ENCODE measurements at regions not wholly inside any gene's neighbourhood (a gene's known extent, or its start where the extent isn't known, plus 50 kb on each side); places are given as distances from the start of the nearest gene placed in this dataset.

- DNase-seq (no peak), ATAC-seq (no peak)
- no peaks in the 10 kb centered on the region for H3K4me1 ChIP-seq (ENCODE audit: insufficient read depth, low read length)
- POLR2A ChIA-PET (ENCODE audit: unreplicated experiment), result no interaction called here
- no peaks in the 10 kb centered on the region for H3F3A ChIP-seq (ENCODE audit: low read length, unreplicated experiment)
- no peaks in the 10 kb centered on the region for H3K79me2 ChIP-seq (ENCODE audit: low read length)
- peaks cover 56% of the 10 kb centered on the region for H3K27me3 ChIP-seq (ENCODE audit: low read length)
- no peak overlapping the region for H3K4me3 ChIP-seq (ENCODE audit: low read length)
- no peak overlapping the region for H3K27ac ChIP-seq (ENCODE audit: low read length)
- no peak overlapping the region for H3K9ac ChIP-seq (ENCODE audit: low read length)
- no TSS peak for BruUV-seq (replicated peaks)
- no peaks in the 10 kb centered on the region for H3K9me3 ChIP-seq (ENCODE audit: low read length)
- TF ChIP-seq EZH2phosphoT487 (IDR thresholded peaks at IDR 0.05; ENCODE audit: borderline replicate concordance, low read length), result no peak
- TF ChIP-seq EZH2 (IDR thresholded peaks at IDR 0.05; ENCODE audit: low read length, unreplicated experiment), result no peak
- TF ChIP-seq, protein P1, sequence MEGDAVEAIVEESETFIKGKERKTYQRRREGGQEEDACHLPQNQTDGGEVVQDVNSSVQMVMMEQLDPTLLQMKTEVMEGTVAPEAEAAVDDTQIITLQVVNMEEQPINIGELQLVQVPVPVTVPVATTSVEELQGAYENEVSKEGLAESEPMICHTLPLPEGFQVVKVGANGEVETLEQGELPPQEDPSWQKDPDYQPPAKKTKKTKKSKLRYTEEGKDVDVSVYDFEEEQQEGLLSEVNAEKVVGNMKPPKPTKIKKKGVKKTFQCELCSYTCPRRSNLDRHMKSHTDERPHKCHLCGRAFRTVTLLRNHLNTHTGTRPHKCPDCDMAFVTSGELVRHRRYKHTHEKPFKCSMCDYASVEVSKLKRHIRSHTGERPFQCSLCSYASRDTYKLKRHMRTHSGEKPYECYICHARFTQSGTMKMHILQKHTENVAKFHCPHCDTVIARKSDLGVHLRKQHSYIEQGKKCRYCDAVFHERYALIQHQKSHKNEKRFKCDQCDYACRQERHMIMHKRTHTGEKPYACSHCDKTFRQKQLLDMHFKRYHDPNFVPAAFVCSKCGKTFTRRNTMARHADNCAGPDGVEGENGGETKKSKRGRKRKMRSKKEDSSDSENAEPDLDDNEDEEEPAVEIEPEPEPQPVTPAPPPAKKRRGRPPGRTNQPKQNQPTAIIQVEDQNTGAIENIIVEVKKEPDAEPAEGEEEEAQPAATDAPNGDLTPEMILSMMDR (conservative IDR thresholded peaks at IDR 0.05; ENCODE audit: low read depth, low read length), result no peak
- H3K36me3 ChIP-seq (ENCODE audit: low read depth, low read length), result no peaks in the 10 kb centered on the region
- H2AFZ ChIP-seq (ENCODE audit: low read length), result no peak overlapping the region
- CTCF ChIA-PET, result interaction anchor here (0.7 kb wide), 1 partner anchor 12 kb away, joined by 3 read pairs; no protein-coding TSS in a partner anchor
- no peak overlapping the region for H3K4me2 ChIP-seq (ENCODE audit: low read length)
- intact Hi-C loops (cut with micrococcal nuclease), result no loop called here
- no peaks in the 10 kb centered on the region for H4K20me1 ChIP-seq (ENCODE audit: low read length)
- H3K9me2 ChIP-seq (replicated peaks; ENCODE audit: low read length), result no peaks in the 10 kb centered on the region
These were observed 159.7 kb upstream of the ZNF236 start for GRCh38 chr18:76662626-76663025.

DNA sequence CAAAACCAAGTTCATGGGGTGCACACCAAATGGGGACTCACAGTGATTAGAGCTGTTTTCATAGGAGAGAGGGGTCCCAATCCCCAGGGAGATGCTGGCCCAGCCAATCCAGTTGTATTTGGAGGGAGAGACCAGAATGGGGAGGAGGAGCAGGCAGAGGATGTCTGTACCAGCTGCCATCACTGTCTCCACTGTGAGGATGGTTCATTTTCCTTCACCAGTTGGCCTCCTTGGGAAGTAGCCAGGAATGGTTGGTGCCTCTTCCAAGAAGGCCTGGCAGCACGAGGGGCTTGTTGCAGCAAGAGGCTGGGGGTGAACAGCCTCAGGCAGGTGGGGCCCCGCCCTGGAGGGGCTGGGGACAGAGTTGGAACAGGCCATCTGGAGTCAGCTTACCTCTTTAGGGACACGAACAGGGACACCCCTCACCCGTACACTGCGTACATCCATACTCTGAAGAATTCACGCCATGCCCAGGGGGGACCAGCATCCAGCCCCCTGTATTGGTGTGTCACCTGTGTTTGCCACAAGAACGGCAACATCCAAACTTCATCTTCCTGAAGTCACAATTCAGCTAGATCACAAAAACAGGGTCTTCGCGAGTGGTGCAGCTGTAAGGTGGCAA, 161.7 kb upstream of the ZNF236 start:
- Histone ChIP-seq H3K9me2 (replicated peaks; ENCODE audit: low read length) (no peaks in the 10 kb centered on the region), H3K27ac (ENCODE audit: low read length) (no peak overlapping the region), H4K20me1 (ENCODE audit: low read length) (no peaks in the 10 kb centered on the region), H3K9ac (ENCODE audit: low read length) (no peak overlapping the region), H3K4me1 (ENCODE audit: insufficient read depth, low read length) (no peaks in the 10 kb centered on the region), H3F3A (ENCODE audit: low read length, unreplicated experiment) (no peaks in the 10 kb centered on the region), H3K9me3 (ENCODE audit: low read length) (no peaks in the 10 kb centered on the region), H3K36me3 (ENCODE audit: low read depth, low read length) (no peaks in the 10 kb centered on the region), H2AFZ (ENCODE audit: low read length) (no peak overlapping the region), H3K4me2 (ENCODE audit: low read length) (no peak overlapping the region), H3K4me3 (ENCODE audit: low read length) (no peak overlapping the region), H3K27me3 (ENCODE audit: low read length) (peaks cover 60% of the 10 kb centered on the region), H3K79me2 (ENCODE audit: low read length) (no peaks in the 10 kb centered on the region)
- intact Hi-C loops (cut with micrococcal nuclease), result no loop called here
- TF ChIP-seq EZH2 (IDR thresholded peaks at IDR 0.05; ENCODE audit: low read length, unreplicated experiment), result no peak
- TF ChIP-seq, protein P1 (conservative IDR thresholded peaks at IDR 0.05; ENCODE audit: low read depth, low read length), result no peak
- TF ChIP-seq EZH2phosphoT487 (IDR thresholded peaks at IDR 0.05; ENCODE audit: borderline replicate concordance, low read length), result no peak
- CTCF ChIA-PET, result no interaction called here
- ATAC-seq (no peak), DNase-seq (no peak)
- POLR2A ChIA-PET (ENCODE audit: unreplicated experiment), result no interaction called here
- no TSS peak for BruUV-seq (replicated peaks)

DNA sequence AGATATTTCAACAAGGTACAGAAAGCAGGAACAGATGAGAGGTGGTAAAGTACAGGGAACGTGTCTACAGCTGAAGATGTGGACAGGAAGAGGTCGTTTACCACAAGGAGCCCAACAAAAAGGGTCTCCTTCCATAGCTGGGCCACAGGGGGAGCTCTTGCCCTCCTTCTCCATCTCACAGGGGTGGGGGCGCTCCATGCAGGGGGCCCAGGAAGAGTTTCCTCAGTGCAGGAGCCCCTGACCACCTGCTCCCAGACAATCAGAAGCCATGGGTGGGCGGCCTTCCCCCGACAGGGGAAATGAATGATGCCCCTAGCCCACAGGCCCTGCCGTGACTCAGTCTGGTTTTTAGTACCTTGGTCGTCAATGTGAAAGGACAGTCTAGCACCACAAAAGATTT, 163.6 kb upstream of the ZNF516 start:
- Histone ChIP-seq H3K4me3 (ENCODE audit: low read length) (no peak overlapping the region), H3K79me2 (ENCODE audit: low read length) (no peaks in the 10 kb centered on the region), H3K9me3 (ENCODE audit: low read length) (no peaks in the 10 kb centered on the region), H3K4me1 (ENCODE audit: insufficient read depth, low read length) (no peaks in the 10 kb centered on the region), H3K27me3 (ENCODE audit: low read length) (peaks cover 80% of the 10 kb centered on the region), H3K27ac (ENCODE audit: low read length) (no peak overlapping the region), H3K9ac (ENCODE audit: low read length) (no peak overlapping the region), H2AFZ (ENCODE audit: low read length) (no peak overlapping the region), H4K20me1 (ENCODE audit: low read length) (no peaks in the 10 kb centered on the region), H3F3A (ENCODE audit: low read length, unreplicated experiment) (no peaks in the 10 kb centered on the region), H3K4me2 (ENCODE audit: low read length) (no peak overlapping the region), H3K9me2 (replicated peaks; ENCODE audit: low read length) (no peaks in the 10 kb centered on the region), H3K36me3 (ENCODE audit: low read depth, low read length) (no peaks in the 10 kb centered on the region)
- no peak for DNase-seq
- TF ChIP-seq EZH2phosphoT487 (IDR thresholded peaks at IDR 0.05; ENCODE audit: borderline replicate concordance, low read length), result no peak
- TF ChIP-seq, protein P1 (conservative IDR thresholded peaks at IDR 0.05; ENCODE audit: low read depth, low read length), result peak; percentile 43; the same call in 1 of the 2 replicates
- POLR2A ChIA-PET (ENCODE audit: unreplicated experiment), result no interaction called here
- CTCF ChIA-PET, result no interaction called here
- no peak for ATAC-seq
- intact Hi-C loops (cut with micrococcal nuclease), result no loop called here
- BruUV-seq (replicated peaks), result no TSS peak
